K562 (cell line): ENCODE measurements at regions not wholly inside any gene's neighbourhood (a gene's known extent, or its start where the extent isn't known, plus 50 kb on each side); places are given as distances from the start of the nearest gene placed in this dataset.

Experiments used
- ATF6 ChIP-seq: sonication (generic); formaldehyde crosslinking; IDR thresholded peaks from 2 replicates; pipeline ENCODE4 v1.4.0; 2020; ENCODE audit warnings: mild to moderate bottlenecking, missing genetic modification reagents
- COPS2 ChIP-seq: fragments of 450-650 bp; conservative IDR thresholded peaks from 2 replicates; pipeline ENCODE4 v1.6.1; 2016; ENCODE audit warnings: mild to moderate bottlenecking, moderate library complexity
- DEAF1 ChIP-seq: fragments of 450-650 bp; formaldehyde crosslinking; IDR thresholded peaks from 2 replicates; pipeline ENCODE4 v1.4.0; 2020; ENCODE audit warnings: mild to moderate bottlenecking, moderate library complexity
- GTF2F1 ChIP-seq: IDR thresholded peaks from 2 replicates; pipeline ENCODE4 v1.6.1; 2011; ENCODE audit warnings: low read depth, low read length, improper control_type of control experiment
- HNRNPL ChIP-seq: fragments of 200-400 bp; formaldehyde crosslinking; IDR thresholded peaks from 2 replicates; pipeline ENCODE4 v1.6.1; 2017; ENCODE audit warnings: low read depth, mild to moderate bottlenecking, low read length
- HSF4 ChIP-seq: fragments of 250-450 bp; sonication (Bioruptor Pico); IDR thresholded peaks from 2 replicates; pipeline ENCODE4 v2.1.2; 2022; ENCODE audit warnings: mild to moderate bottlenecking, moderate library complexity, borderline replicate concordance
- JUND ChIP-seq, 2 experiments: IDR thresholded peaks; 2 replicates in 1 of 2; 3 replicates in 1 of 2; pipeline ENCODE4 v1.6.1; 2011; ENCODE audit warnings: borderline replicate concordance in 2 of 2, low read depth in 2 of 2, low read length in 2 of 2, improper control_type of control experiment in 1 of 2, missing biosample characterization in 1 of 2, missing genetic modification characterization in 1 of 2, missing genetic modification reagents in 1 of 2
- LARP7 ChIP-seq: fragments of 450-650 bp; IDR thresholded peaks from 2 replicates; pipeline ENCODE4 v1.6.1; 2016
- NR2C2 ChIP-seq, 2 experiments: fragments of 200-800 bp in 1 of 2; sonication (Bioruptor generic) in 1 of 2; sonication (generic) in 1 of 2; formaldehyde crosslinking in 1 of 2; IDR thresholded peaks; 2 replicates each; pipeline versions ENCODE4 v1.6.1 to v1.8.0; 2016 to 2022; ENCODE audit warnings: mild to moderate bottlenecking in 1 of 2, missing compliant biosample characterization in 1 of 2, missing genetic modification characterization in 1 of 2, missing genetic modification reagents in 1 of 2
- PHB2 ChIP-seq: fragments of 450-650 bp; IDR thresholded peaks from 2 replicates; pipeline ENCODE4 v1.6.1; 2017; ENCODE audit warnings: low read depth
- RBM22 ChIP-seq: fragments of 200-400 bp; formaldehyde crosslinking; IDR thresholded peaks from 2 replicates; pipeline ENCODE4 v1.6.1; 2018; ENCODE audit warnings: low read length, low read depth; ENCODE audit not compliant: poor library complexity, severe bottlenecking
- RNF219 ChIP-seq: fragments of 250-450 bp; sonication (Bioruptor Pico); IDR thresholded peaks from 2 replicates; pipeline ENCODE4 v1.5.0; 2022; ENCODE audit warnings: mild to moderate bottlenecking
- SMARCA4 ChIP-seq: fragments of 450-650 bp; IDR thresholded peaks from 2 replicates; pipeline ENCODE4 v1.6.1; 2016
- TARDBP ChIP-seq: fragments of 450-650 bp; IDR thresholded peaks from 2 replicates; pipeline ENCODE4 v1.6.1; 2016
- TSHZ1 ChIP-seq: fragments of 250-450 bp; sonication (Bioruptor Pico); IDR thresholded peaks from 2 replicates; pipeline ENCODE4 v1.4.0; 2020; ENCODE audit warnings: mild to moderate bottlenecking, moderate library complexity
- ZBTB7A ChIP-seq: IDR thresholded peaks from 2 replicates; pipeline ENCODE4 v1.6.1; 2011; ENCODE audit warnings: low read depth, mild to moderate bottlenecking, low read length, moderate library complexity, borderline replicate concordance; ENCODE audit not compliant: control insufficient read depth
- ZNF79 ChIP-seq: fragments of 250-450 bp; sonication (Bioruptor Pico); IDR thresholded peaks from 2 replicates; pipeline ENCODE4 v1.4.0; 2020; ENCODE audit warnings: low read depth, mild to moderate bottlenecking, moderate library complexity

- TF ChIP-seq RBM22, result peak; percentile 54
- TF ChIP-seq GTF2F1, result no peak
- no peak for TF ChIP-seq ATF6 (CRISPR knock-in tag)
- TF ChIP-seq DEAF1 (CRISPR knock-in tag), result no peak
- 0 out of 2 replicates have a peak, but pooled peaks have one; percentile 32 for TF ChIP-seq RNF219 (CRISPR knock-in tag)
- peak; percentile 9; the same call in 1 of the 2 replicates for TF ChIP-seq ZNF79 (CRISPR knock-in tag)
- no peak for TF ChIP-seq TARDBP
- TF ChIP-seq ZBTB7A, result no peak; the same call in 1 of the 2 replicates
- no peak for TF ChIP-seq JUND (IDR thresholded peaks at IDR 0.05; ENCODE audit: borderline replicate concordance, low read depth, low read length)
- TF ChIP-seq JUND (tag; IDR thresholded peaks at IDR 0.05; ENCODE audit: borderline replicate concordance, low read depth, low read length), result no peak
- no peak for TF ChIP-seq PHB2
- TF ChIP-seq COPS2, result no peak
- TF ChIP-seq HNRNPL, result no peak
- TF ChIP-seq LARP7, result no peak
- TF ChIP-seq SMARCA4, result no peak
- TF ChIP-seq TSHZ1, result 0 out of 2 replicates have a peak, but pooled peaks have one; percentile 46
- no peak for TF ChIP-seq NR2C2 (CRISPR knock-in tag; IDR thresholded peaks at IDR 0.05)
- peak; percentile 2 for TF ChIP-seq NR2C2 (tag; IDR thresholded peaks at IDR 0.05)
- no peak; the same call in 1 of the 2 replicates for TF ChIP-seq HSF4
Measured at GRCh38 chr3:177358977-177359592, 161.8 kb upstream of the TBL1XR1 start (continued).
